ENCODE measurements at regions not wholly inside any gene's neighbourhood (a gene's known extent, or its start where the extent isn't known, plus 50 kb on each side); places are given as distances from the start of the nearest gene placed in this dataset.
A peak's percentile ranks its signal among the peaks of the same experiment; 100 is the strongest.

DNA sequence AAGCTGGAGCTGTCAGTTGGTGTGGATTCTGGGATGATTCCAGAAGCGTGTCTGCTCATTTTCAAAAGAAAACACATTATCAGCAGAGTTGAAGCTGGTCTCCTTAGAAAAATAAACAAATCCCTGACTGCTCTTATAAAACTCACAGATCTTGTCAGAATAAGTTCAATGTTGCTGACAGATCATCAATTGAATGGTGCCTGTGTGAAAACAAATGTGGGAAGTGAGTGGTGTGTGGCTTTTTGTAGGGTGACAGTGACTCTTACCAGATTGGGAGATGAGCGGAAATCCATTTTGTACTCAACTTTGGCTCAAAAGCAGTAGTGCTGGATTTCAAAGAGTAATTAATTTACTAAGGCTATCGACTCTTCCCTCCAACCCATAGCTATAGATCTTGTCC, 807.8 kb downstream of the RAPGEF2 start:
- no peaks in the 10 kb centered on the region for H3K79me2 ChIP-seq (ENCODE audit: insufficient read depth, low read length)

DNA sequence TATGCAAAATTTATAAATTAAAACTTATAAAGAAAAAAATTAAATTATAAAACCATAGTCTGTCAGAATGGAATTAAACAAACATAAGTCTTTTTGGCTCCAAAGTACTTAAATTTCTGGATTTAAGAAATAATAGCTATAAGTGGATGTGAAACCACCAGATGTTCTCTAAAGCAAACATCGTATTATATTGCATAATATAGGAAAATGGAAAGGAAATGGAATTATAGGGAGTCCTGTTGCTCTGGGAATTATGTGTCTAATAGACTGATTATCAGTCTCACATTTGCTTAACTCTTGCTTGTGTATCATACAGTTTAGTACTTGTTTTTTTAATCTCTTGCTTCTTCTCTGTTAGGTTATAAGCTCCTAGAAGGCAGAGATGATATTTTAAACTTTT, 819.2 kb downstream of the RAPGEF2 start:
- no peaks in the 10 kb centered on the region for H3K36me3 Mint-ChIP-seq (ENCODE audit: low read depth, unreplicated experiment)
- no peak for TF ChIP-seq EZH2 (IDR thresholded peaks at IDR 0.05; ENCODE audit: insufficient read depth, low read length)
- TF ChIP-seq, protein P1, sequence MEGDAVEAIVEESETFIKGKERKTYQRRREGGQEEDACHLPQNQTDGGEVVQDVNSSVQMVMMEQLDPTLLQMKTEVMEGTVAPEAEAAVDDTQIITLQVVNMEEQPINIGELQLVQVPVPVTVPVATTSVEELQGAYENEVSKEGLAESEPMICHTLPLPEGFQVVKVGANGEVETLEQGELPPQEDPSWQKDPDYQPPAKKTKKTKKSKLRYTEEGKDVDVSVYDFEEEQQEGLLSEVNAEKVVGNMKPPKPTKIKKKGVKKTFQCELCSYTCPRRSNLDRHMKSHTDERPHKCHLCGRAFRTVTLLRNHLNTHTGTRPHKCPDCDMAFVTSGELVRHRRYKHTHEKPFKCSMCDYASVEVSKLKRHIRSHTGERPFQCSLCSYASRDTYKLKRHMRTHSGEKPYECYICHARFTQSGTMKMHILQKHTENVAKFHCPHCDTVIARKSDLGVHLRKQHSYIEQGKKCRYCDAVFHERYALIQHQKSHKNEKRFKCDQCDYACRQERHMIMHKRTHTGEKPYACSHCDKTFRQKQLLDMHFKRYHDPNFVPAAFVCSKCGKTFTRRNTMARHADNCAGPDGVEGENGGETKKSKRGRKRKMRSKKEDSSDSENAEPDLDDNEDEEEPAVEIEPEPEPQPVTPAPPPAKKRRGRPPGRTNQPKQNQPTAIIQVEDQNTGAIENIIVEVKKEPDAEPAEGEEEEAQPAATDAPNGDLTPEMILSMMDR (IDR thresholded peaks at IDR 0.05; ENCODE audit: insufficient read depth, low read depth, low read length): no peak
- Histone ChIP-seq H4K20me1 (ENCODE audit: insufficient read depth, low read length) (no peaks in the 10 kb centered on the region), H3K4me2 (ENCODE audit: low read length) (no peak overlapping the region), H2AFZ (ENCODE audit: low read depth, low read length) (no peak overlapping the region), H3K27ac (ENCODE audit: low read depth, low read length) (no peak overlapping the region), H3K9me3 (ENCODE audit: insufficient read depth, low read depth, low read length) (peaks cover 3% of the 10 kb centered on the region), H3K79me2 (ENCODE audit: insufficient read depth, low read length) (no peaks in the 10 kb centered on the region), H3K36me3 (ENCODE audit: insufficient read depth, low read length) (no peaks in the 10 kb centered on the region), H3K9ac (ENCODE audit: low read length) (no peak overlapping the region), H3K4me3 (ENCODE audit: insufficient read depth, low read depth, low read length) (no peak overlapping the region), H3K27me3 (ENCODE audit: insufficient read depth, low read length) (no peaks in the 10 kb centered on the region), H3K4me1 (ENCODE audit: insufficient read depth, low read length) (no peaks in the 10 kb centered on the region)
- H3K27ac Mint-ChIP-seq (ENCODE audit: unreplicated experiment): no peak overlapping the region
- H3K27me3 Mint-ChIP-seq (ENCODE audit: low read depth, unreplicated experiment): no peaks in the 10 kb centered on the region
- H3K4me3 Mint-ChIP-seq (ENCODE audit: unreplicated experiment): no peak overlapping the region
- DNase-seq (ENCODE audit: low read depth) (no peak), FAIRE-seq (no peak)
- peaks cover 8% of the 10 kb centered on the region for H3K9me3 Mint-ChIP-seq (ENCODE audit: unreplicated experiment)
- peaks cover 5% of the 10 kb centered on the region for H3K4me1 Mint-ChIP-seq (ENCODE audit: low read depth, unreplicated experiment)

More for the DNA sequence above, 807.8 kb downstream of the RAPGEF2 start:
- no peak overlapping the region for H3K27ac ChIP-seq (ENCODE audit: low read depth, low read length)
- Mint-ChIP-seq H3K36me3 (ENCODE audit: low read depth, unreplicated experiment) (no peaks in the 10 kb centered on the region), H3K27ac (ENCODE audit: unreplicated experiment) (no peak overlapping the region), H3K4me3 (ENCODE audit: unreplicated experiment) (no peak overlapping the region), H3K27me3 (ENCODE audit: low read depth, unreplicated experiment) (no peaks in the 10 kb centered on the region), H3K4me1 (ENCODE audit: low read depth, unreplicated experiment) (peaks cover 3% of the 10 kb centered on the region), H3K9me3 (ENCODE audit: unreplicated experiment) (no peaks in the 10 kb centered on the region)
- no peaks in the 10 kb centered on the region for H3K27me3 ChIP-seq (ENCODE audit: insufficient read depth, low read length)
- TF ChIP-seq, protein P1 (IDR thresholded peaks at IDR 0.05; ENCODE audit: insufficient read depth, low read depth, low read length): no peak
- no peak for TF ChIP-seq EZH2 (IDR thresholded peaks at IDR 0.05; ENCODE audit: insufficient read depth, low read length)
- no peaks in the 10 kb centered on the region for H3K36me3 ChIP-seq (ENCODE audit: insufficient read depth, low read length)
- no peaks in the 10 kb centered on the region for H4K20me1 ChIP-seq (ENCODE audit: insufficient read depth, low read length)
- H3K4me1 ChIP-seq (ENCODE audit: insufficient read depth, low read length): no peaks in the 10 kb centered on the region
- no peak overlapping the region for H3K4me2 ChIP-seq (ENCODE audit: low read length)
- FAIRE-seq: no peak
- no peak overlapping the region for H2AFZ ChIP-seq (ENCODE audit: low read depth, low read length)
- no peak for DNase-seq (ENCODE audit: low read depth)
- no peaks in the 10 kb centered on the region for H3K9me3 ChIP-seq (ENCODE audit: insufficient read depth, low read depth, low read length)
- no peak overlapping the region for H3K9ac ChIP-seq (ENCODE audit: low read length)
- H3K4me3 ChIP-seq (ENCODE audit: insufficient read depth, low read depth, low read length): no peak overlapping the region

DNA sequence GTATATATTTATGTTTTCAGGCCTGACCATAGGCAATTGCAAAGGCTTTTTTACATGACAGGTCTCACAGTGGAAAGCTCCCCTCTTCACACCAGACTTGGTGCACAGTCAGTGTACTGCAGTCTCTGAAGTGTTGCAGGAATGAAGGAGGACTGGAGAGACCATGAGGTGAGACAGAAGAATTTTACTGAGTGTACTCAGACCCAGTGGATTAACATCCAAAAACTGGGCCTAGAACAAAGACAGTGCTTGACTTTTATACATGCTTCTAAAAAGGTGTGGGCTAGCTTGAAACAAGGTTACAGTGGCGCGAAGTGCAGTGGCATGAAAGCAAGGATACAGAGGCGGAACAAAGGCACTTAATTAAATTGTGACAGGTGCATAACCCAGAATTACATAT, 822.9 kb downstream of the RAPGEF2 start:
- Mint-ChIP-seq H3K27ac (ENCODE audit: unreplicated experiment) (peak overlapping the region; percentile 24), H3K9me3 (ENCODE audit: unreplicated experiment) (peaks cover 13% of the 10 kb centered on the region), H3K27me3 (ENCODE audit: low read depth, unreplicated experiment) (no peaks in the 10 kb centered on the region), H3K4me3 (ENCODE audit: unreplicated experiment) (no peak overlapping the region), H3K4me1 (ENCODE audit: low read depth, unreplicated experiment) (peaks cover 5% of the 10 kb centered on the region), H3K36me3 (ENCODE audit: low read depth, unreplicated experiment) (no peaks in the 10 kb centered on the region)
- Histone ChIP-seq H3K4me1 (ENCODE audit: insufficient read depth, low read length) (no peaks in the 10 kb centered on the region), H4K20me1 (ENCODE audit: insufficient read depth, low read length) (no peaks in the 10 kb centered on the region), H3K27me3 (ENCODE audit: insufficient read depth, low read length) (no peaks in the 10 kb centered on the region), H3K9me3 (ENCODE audit: insufficient read depth, low read depth, low read length) (peaks cover 3% of the 10 kb centered on the region), H3K4me2 (ENCODE audit: low read length) (no peak overlapping the region), H3K4me3 (ENCODE audit: insufficient read depth, low read depth, low read length) (no peak overlapping the region), H3K27ac (ENCODE audit: low read depth, low read length) (no peak overlapping the region), H3K79me2 (ENCODE audit: insufficient read depth, low read length) (no peaks in the 10 kb centered on the region), H3K36me3 (ENCODE audit: insufficient read depth, low read length) (no peaks in the 10 kb centered on the region), H2AFZ (ENCODE audit: low read depth, low read length) (no peak overlapping the region), H3K9ac (ENCODE audit: low read length) (no peak overlapping the region)
- DNase-seq (ENCODE audit: low read depth): no peak
- TF ChIP-seq EZH2 (IDR thresholded peaks at IDR 0.05; ENCODE audit: insufficient read depth, low read length): no peak
- TF ChIP-seq, protein P1 (IDR thresholded peaks at IDR 0.05; ENCODE audit: insufficient read depth, low read depth, low read length): no peak
- no peak for FAIRE-seq
